ENCODE measurements at regions not wholly inside any gene's neighbourhood (a gene's known extent, or its start where the extent isn't known, plus 50 kb on each side); places are given as distances from the start of the nearest gene placed in this dataset.
"Not testable (repeated sequence)": the region's sequence is repeated elsewhere in the genome, so short reads cannot be mapped to it uniquely, and the experiment has no call there.

GRCh38 chr1:232422898-232423297, 207.0 kb downstream of the SIPA1L2 start:
- TF ChIP-seq CTCF (conservative IDR thresholded peaks at IDR 0.05): no peak
- TF ChIP-seq ZFX (IDR thresholded peaks at IDR 0.05): no peak
- no peak overlapping the region for H3K27ac ChIP-seq

GRCh38 chr1:232422098-232422497, 207.8 kb downstream of the SIPA1L2 start:
- TF ChIP-seq ZFX (IDR thresholded peaks at IDR 0.05) (no peak), CTCF (conservative IDR thresholded peaks at IDR 0.05) (no peak)
- no peak overlapping the region for H3K27ac ChIP-seq

GRCh38 chr1:232421143-232421796, 208.7 kb downstream of the SIPA1L2 start:
- TF ChIP-seq ZFX (IDR thresholded peaks at IDR 0.05) (no peak), CTCF (conservative IDR thresholded peaks at IDR 0.05) (no peak)
- peak overlapping the region; percentile 35 for H3K27ac ChIP-seq

- no peak for TF ChIP-seq CTCF (conservative IDR thresholded peaks at IDR 0.05)
- TF ChIP-seq ZFX (IDR thresholded peaks at IDR 0.05): no peak
- H3K27ac ChIP-seq: no peak overlapping the region
Measured at GRCh38 chr1:232417636-232418248, 212.2 kb downstream of the SIPA1L2 start.

- H3K27ac ChIP-seq: no peak overlapping the region
- no peak for TF ChIP-seq CTCF (conservative IDR thresholded peaks at IDR 0.05)
Measured at GRCh38 chr1:232416026-232416568, 213.8 kb downstream of the SIPA1L2 start.

- H3K27ac ChIP-seq: not testable (repeated sequence)
Measured at GRCh38 chr1:232415481-232415880, 214.5 kb downstream of the SIPA1L2 start.

GRCh38 chr1:232414100-232414499, 215.8 kb downstream of the SIPA1L2 start:
- no peak for TF ChIP-seq ZFX (IDR thresholded peaks at IDR 0.05)
- TF ChIP-seq CTCF (conservative IDR thresholded peaks at IDR 0.05): no peak
- H3K27ac ChIP-seq: no peak overlapping the region

- TF ChIP-seq ZFX (IDR thresholded peaks at IDR 0.05) (no peak), CTCF (conservative IDR thresholded peaks at IDR 0.05) (no peak)
- no peak overlapping the region for H3K27ac ChIP-seq
Measured at GRCh38 chr1:232413674-232414073, 216.3 kb downstream of the SIPA1L2 start.

Measured in C4-2B (cell line).